HepG2 (cell line): ENCODE measurements at regions not wholly inside any gene's neighbourhood (a gene's known extent, or its start where the extent isn't known, plus 50 kb on each side); places are given as distances from the start of the nearest gene placed in this dataset.
A peak's percentile ranks its signal among the peaks of the same experiment; 100 is the strongest.

Experiments
- ATAC-seq: fragments of 200-7000 bp; cut with Tn5 transposase; 3 replicates; pipeline ENCODE4 v1.9.1; 2020; ENCODE audit warnings: mild to moderate bottlenecking, moderate library complexity
- BruUV-seq: library from RNA; stranded (reverse); fragments of 400-500 nt; replicated peaks from 2 replicates; lab custom pipeline; 2021; lab: Mats Ljungman, UMichigan
- CTCF ChIA-PET: fragments of 300-600 bp; formaldehyde crosslinking; extraction: SDS; loops from one replicate; lab custom pipeline; 2021; ENCODE audit warnings: low total read pairs, inconsistent platforms, low intra/inter-chr PET ratio; lab: Yijun Ruan, JAX
- POLR2A ChIA-PET: fragments of 350-600 bp; sonication (Branson Sonifier 250); formaldehyde crosslinking; loops from one replicate; lab custom pipeline; 2020; ENCODE audit warnings: antibody characterized with exemption, inconsistent platforms; lab: Yijun Ruan, JAX
- DNase-seq: peaks from one replicate; pipeline ENCODE4 v3.0.0-alpha.2; 2015; ENCODE audit warnings: low spot score
- FAIRE-seq: peaks from 3 replicates; lab custom pipeline; 2011; peaks lifted over from hg19 to GRCh38; lab: Jason Lieb, UNC
- H2AFZ ChIP-seq: one replicate; pipeline ENCODE4 v1.6.1; 2011; ENCODE audit warnings: low read length, inconsistent platforms
- H3K27ac ChIP-seq: fragments of 300-600 bp; 3 replicates; pipeline ENCODE4 v1.8.0; 2011; ENCODE audit warnings: mixed run types, mild to moderate bottlenecking, mixed read lengths, low read length, inconsistent platforms; ENCODE audit not compliant: insufficient read depth; ENCODE audit errors: extremely low read length
- H3K27me3 ChIP-seq, 2 experiments: fragments of 200-600 bp in 1 of 2; 2 replicates in 1 of 2; 3 replicates in 1 of 2; pipeline versions ENCODE4 v1.6.0 to v1.8.0; 2011; ENCODE audit warnings: low read length in 2 of 2, mild to moderate bottlenecking in 2 of 2, moderate library complexity in 2 of 2, inconsistent platforms in 1 of 2; ENCODE audit not compliant: insufficient read depth in 2 of 2, control insufficient read depth in 1 of 2
- H3K36me3 ChIP-seq, 2 experiments: fragments of 200-600 bp in 1 of 2; replicated peaks in 1 of 2; 2 replicates in 1 of 2; 3 replicates in 1 of 2; pipeline versions ENCODE4 v1.5.1 to v1.8.0; 2011; ENCODE audit warnings: low read length in 2 of 2, inconsistent platforms in 1 of 2; ENCODE audit not compliant: insufficient read depth in 2 of 2, control insufficient read depth in 1 of 2
- H3K4me1 ChIP-seq: 2 replicates; pipeline ENCODE4 v1.5.1; 2012; ENCODE audit warnings: low read length, inconsistent platforms; ENCODE audit not compliant: insufficient read depth
- H3K4me2 ChIP-seq: 2 replicates; pipeline ENCODE4 v1.6.0; 2011; ENCODE audit warnings: low read depth, low read length, inconsistent platforms
- H3K4me3 ChIP-seq, 3 experiments: fragments of 200-600 bp in 1 of 3; sonication (generic), shearing (Covaris generic) in 1 of 3; replicated peaks in 1 of 3; 2 replicates each; pipeline ENCODE4 v1.5.1; 2011 to 2016; ENCODE audit warnings: low read length in 3 of 3, inconsistent platforms in 2 of 3, low read depth in 2 of 3, mild to moderate bottlenecking in 2 of 3, control low read depth in 1 of 3, mixed read lengths in 1 of 3; ENCODE audit not compliant: insufficient read depth in 1 of 3
- H3K79me2 ChIP-seq: one replicate; pipeline ENCODE4 v1.6.1; 2011; ENCODE audit warnings: low read length, inconsistent platforms; ENCODE audit not compliant: insufficient read depth
- H3K9ac ChIP-seq: 2 replicates; pipeline ENCODE4 v1.6.0; 2011; ENCODE audit warnings: mild to moderate bottlenecking, low read depth, low read length, inconsistent platforms; ENCODE audit not compliant: insufficient read depth
- H3K9me3 ChIP-seq: 2 replicates; pipeline ENCODE4 v1.5.1; 2012; ENCODE audit warnings: mild to moderate bottlenecking, low read length
- H4K20me1 ChIP-seq: 2 replicates; pipeline ENCODE4 v1.6.0; 2011; ENCODE audit warnings: inconsistent platforms, mild to moderate bottlenecking, low read length, moderate library complexity; ENCODE audit not compliant: insufficient read depth
- HNRNPK ChIP-seq: fragments of 200-400 bp; formaldehyde crosslinking; IDR thresholded peaks from 2 replicates; pipeline ENCODE4 v1.6.1; 2018; ENCODE audit warnings: low read length, low read depth, moderate library complexity, mild to moderate bottlenecking; ENCODE audit not compliant: poor library complexity, severe bottlenecking
- HNRNPUL1 ChIP-seq: fragments of 200-400 bp; formaldehyde crosslinking; IDR thresholded peaks from 2 replicates; pipeline ENCODE4 v1.6.1; 2017; ENCODE audit warnings: low read depth, mild to moderate bottlenecking, low read length, moderate library complexity
- KLF9 ChIP-seq: IDR thresholded peaks from 2 replicates; pipeline ENCODE4 v1.6.1; 2016; ENCODE audit warnings: low read depth
- SMARCC2 ChIP-seq: fragments of 450-650 bp; IDR thresholded peaks from 2 replicates; pipeline ENCODE4 v1.6.1; 2017; ENCODE audit warnings: antibody characterized with exemption, mild to moderate bottlenecking
- ZNF34 ChIP-seq: sonication (generic); formaldehyde crosslinking; IDR thresholded peaks from 2 replicates; pipeline ENCODE4 v1.4.0; 2020; ENCODE audit warnings: mild to moderate bottlenecking, missing genetic modification reagents, borderline replicate concordance
- ZNF772 ChIP-seq: sonication (generic); formaldehyde crosslinking; IDR thresholded peaks from 2 replicates; pipeline ENCODE4 v1.5.0; 2020; ENCODE audit warnings: mild to moderate bottlenecking, missing genetic modification reagents
- ZNF83 ChIP-seq: sonication (generic); formaldehyde crosslinking; IDR thresholded peaks from 2 replicates; pipeline ENCODE4 v1.4.0; 2020; ENCODE audit warnings: missing genetic modification reagents, mild to moderate bottlenecking, borderline replicate concordance
- in situ Hi-C: cut with HindIII; loops from 2 replicates; pipeline ENCODE4 v1.10.0; 2017; ENCODE audit warnings: low pct_unique_long_range_greater_than_20kb; ENCODE audit not compliant: extremely low pct_ligation_motif_present
- intact Hi-C: fragments of 100-400 bp; cut with micrococcal nuclease; formaldehyde crosslinking; loops from one replicate; pipeline ENCODE4 v1.10.0; 2022; ENCODE audit not compliant: unreplicated experiment
- TF ChIP-seq, protein P1 (sequence below): IDR thresholded peaks from 2 replicates; pipeline ENCODE4 v1.6.1; 2018; ENCODE audit warnings: missing genetic modification reagents, mild to moderate bottlenecking, missing compliant biosample characterization

GRCh38 chr1:54459726-54460191, 53.6 kb upstream of the SSBP3 start (continued):
- TF ChIP-seq, protein P1, sequence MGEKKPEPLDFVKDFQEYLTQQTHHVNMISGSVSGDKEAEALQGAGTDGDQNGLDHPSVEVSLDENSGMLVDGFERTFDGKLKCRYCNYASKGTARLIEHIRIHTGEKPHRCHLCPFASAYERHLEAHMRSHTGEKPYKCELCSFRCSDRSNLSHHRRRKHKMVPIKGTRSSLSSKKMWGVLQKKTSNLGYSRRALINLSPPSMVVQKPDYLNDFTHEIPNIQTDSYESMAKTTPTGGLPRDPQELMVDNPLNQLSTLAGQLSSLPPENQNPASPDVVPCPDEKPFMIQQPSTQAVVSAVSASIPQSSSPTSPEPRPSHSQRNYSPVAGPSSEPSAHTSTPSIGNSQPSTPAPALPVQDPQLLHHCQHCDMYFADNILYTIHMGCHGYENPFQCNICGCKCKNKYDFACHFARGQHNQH = no peak
- TF ChIP-seq ZNF34 (CRISPR knock-in tag) = no peak
- TF ChIP-seq ZNF772 (CRISPR knock-in tag) = no peak
- TF ChIP-seq SMARCC2 = no peak
- TF ChIP-seq HNRNPUL1 = no peak
- no peak for TF ChIP-seq KLF9 (CRISPR knock-in tag)

GRCh38 chr1:54459140-54459539, 52.9 kb upstream of the SSBP3 start:
- POLR2A ChIA-PET = no interaction called here
- no peak for FAIRE-seq
- no peak overlapping the region for H2AFZ ChIP-seq
- BruUV-seq = no TSS peak
- no peak for TF ChIP-seq ZNF83
- TF ChIP-seq HNRNPK = peak; percentile 30
- TF ChIP-seq, all 625 proteins: peak for 1
- Histone ChIP-seq H3K36me3 (no peaks in the 10 kb centered on the region), H3K9me3 (no peaks in the 10 kb centered on the region), H3K4me2 (no peak overlapping the region), H3K27ac (no peak overlapping the region), H3K79me2 (no peaks in the 10 kb centered on the region), H3K9ac (no peak overlapping the region), H3K4me3 (no peak overlapping the region), H3K27me3 (peaks cover 1 to 31% of the 10 kb centered on the region in 2 experiments; a peak in 3 of 5 replicates), H4K20me1 (no peaks in the 10 kb centered on the region), H3K4me1 (peaks cover 19% of the 10 kb centered on the region)
- CTCF ChIA-PET = no interaction called here
- in situ Hi-C loops = no loop called here
- ATAC-seq (no peak), DNase-seq (no peak)
- intact Hi-C loops = no loop called here
